Uterus (tissue), 2 donors: ENCODE measurements at regions not wholly inside any gene's neighbourhood (a gene's known extent, or its start where the extent isn't known, plus 50 kb on each side); places are given as distances from the start of the nearest gene placed in this dataset.

ENCODE experiments used
- POLR2A ChIP-seq, 2 donors: fragments of 450-650 bp; IDR thresholded peaks; one replicate each; pipeline ENCODE4 v1.6.1; 2016; ENCODE audit warnings: antibody characterized with exemption in 2 of 2, mild to moderate bottlenecking in 1 of 2, moderate library complexity in 1 of 2
- TF ChIP-seq, protein P1 (sequence below), 4 experiments: fragments of 200-600 bp in 2 of 4; fragments of 450-650 bp in 2 of 4; sonication (generic) in 2 of 4; IDR thresholded peaks; one replicate each; pipeline ENCODE4 v1.5.1; 2016 to 2019; ENCODE audit warnings: antibody characterized with exemption in 4 of 4, mild to moderate bottlenecking in 2 of 4, moderate library complexity in 1 of 4

DNA sequence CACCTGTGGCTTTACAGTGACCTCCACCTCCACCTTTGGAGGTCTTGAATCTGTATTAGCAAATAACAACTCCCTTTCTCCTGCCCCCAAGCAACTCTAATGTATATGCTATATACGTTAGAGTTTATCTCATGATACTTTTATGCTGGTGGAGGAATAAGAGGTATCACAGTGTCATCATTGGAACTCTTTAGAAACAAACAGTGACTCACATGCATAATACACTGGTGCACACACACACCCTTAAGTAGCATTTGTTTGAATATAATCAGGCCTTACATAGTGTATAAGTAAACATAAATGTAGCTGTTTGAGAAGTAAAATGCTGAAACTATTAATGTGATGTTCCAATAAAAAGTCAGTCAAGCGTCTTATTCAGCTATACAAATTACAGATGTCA is 280.2 kb upstream of the C2CD4B start:
- TF ChIP-seq, protein P1, sequence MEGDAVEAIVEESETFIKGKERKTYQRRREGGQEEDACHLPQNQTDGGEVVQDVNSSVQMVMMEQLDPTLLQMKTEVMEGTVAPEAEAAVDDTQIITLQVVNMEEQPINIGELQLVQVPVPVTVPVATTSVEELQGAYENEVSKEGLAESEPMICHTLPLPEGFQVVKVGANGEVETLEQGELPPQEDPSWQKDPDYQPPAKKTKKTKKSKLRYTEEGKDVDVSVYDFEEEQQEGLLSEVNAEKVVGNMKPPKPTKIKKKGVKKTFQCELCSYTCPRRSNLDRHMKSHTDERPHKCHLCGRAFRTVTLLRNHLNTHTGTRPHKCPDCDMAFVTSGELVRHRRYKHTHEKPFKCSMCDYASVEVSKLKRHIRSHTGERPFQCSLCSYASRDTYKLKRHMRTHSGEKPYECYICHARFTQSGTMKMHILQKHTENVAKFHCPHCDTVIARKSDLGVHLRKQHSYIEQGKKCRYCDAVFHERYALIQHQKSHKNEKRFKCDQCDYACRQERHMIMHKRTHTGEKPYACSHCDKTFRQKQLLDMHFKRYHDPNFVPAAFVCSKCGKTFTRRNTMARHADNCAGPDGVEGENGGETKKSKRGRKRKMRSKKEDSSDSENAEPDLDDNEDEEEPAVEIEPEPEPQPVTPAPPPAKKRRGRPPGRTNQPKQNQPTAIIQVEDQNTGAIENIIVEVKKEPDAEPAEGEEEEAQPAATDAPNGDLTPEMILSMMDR (IDR thresholded peaks at IDR 0.05) = no peak
- no peak for TF ChIP-seq POLR2A (IDR thresholded peaks at IDR 0.05)
